Dermis blood vessel endothelial cell (primary cell): ENCODE measurements at regions not wholly inside any gene's neighbourhood (a gene's known extent, or its start where the extent isn't known, plus 50 kb on each side); places are given as distances from the start of the nearest gene placed in this dataset.
"Not testable (repeated sequence)": the region's sequence is repeated elsewhere in the genome, so short reads cannot be mapped to it uniquely, and the experiment has no call there.

ENCODE experiments used
- DNase-seq: peaks from one replicate; pipeline ENCODE4 v3.0.0; 2010

DNA sequence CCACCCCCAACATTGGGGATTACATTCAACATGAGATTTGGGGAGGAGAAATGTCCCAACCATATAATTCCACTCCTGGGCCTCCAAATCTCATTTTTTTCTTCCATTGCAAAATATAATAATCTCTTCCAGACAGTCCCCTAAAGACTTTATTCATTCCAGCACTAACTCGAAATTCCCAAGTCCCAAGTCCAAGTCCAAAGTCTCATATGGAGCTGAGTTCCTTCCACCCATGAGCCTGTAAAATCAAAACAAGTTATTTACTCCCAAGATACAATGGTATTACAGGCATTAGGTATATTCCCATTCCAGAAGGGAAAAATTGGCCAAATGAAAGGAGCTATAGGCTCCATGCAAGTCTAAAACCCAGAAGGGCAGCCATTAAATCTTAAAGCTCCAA, 56.7 kb downstream of the P2RY1 start:
- no peak for DNase-seq

DNA sequence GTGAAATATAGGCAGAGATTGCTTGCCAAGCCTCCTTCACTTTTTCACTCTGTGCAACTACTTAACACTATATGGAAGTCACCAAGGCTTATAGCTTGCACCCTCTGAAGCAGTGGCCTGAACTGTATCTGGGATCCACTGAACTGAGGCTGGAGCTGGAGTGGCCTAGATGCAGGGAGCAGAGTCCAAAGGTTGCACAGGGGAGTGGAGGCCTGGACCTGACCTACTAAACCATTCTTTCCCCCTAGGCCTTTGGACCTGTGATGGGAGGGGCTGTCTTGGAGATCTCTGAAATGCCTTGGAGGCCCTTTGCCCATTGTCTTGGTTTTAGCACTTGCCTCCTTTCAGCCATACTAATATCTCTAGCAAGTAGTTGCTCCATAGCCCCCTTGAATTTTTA, 57.5 kb downstream of the P2RY1 start:
- DNase-seq = no peak

DNA sequence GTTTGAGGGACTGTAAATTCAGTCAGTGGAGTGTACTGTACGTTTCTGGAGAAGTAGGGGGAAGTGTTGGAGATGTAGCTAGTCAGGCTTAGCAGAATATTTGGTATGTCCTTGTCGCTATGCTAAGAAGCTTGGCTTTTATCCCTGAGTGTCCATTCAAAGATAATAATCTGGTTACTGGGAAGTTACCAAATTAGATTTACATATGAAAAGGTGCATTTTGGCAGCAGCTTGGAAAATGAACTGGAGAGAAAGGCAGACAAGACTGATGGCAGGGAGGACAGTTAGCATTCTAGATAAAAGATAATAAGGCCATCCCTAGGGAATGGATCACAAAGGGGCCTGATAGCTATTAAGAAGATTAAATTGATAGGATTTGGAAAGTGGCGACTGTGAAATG, 58.7 kb downstream of the P2RY1 start:
- no peak for DNase-seq

DNA sequence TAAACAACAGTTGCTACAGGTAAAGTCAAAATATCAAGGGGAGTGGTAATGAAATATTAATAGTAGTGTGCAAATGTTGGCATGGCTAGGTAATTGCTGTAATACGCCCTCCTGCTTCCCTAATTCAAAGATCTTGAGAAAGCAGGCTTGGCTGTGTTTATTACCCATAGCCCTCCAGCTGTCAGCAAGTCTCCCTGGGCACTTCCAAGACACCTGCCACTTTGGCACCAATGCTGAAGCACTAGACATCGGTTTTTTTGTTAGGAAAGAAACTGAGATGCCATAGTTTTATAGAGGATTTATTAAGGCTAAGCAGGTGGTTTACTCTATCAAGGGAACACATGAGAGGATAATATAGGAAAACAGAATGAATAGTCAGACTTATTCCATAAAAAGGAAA, 64.4 kb downstream of the P2RY1 start:
- no peak for DNase-seq

DNA sequence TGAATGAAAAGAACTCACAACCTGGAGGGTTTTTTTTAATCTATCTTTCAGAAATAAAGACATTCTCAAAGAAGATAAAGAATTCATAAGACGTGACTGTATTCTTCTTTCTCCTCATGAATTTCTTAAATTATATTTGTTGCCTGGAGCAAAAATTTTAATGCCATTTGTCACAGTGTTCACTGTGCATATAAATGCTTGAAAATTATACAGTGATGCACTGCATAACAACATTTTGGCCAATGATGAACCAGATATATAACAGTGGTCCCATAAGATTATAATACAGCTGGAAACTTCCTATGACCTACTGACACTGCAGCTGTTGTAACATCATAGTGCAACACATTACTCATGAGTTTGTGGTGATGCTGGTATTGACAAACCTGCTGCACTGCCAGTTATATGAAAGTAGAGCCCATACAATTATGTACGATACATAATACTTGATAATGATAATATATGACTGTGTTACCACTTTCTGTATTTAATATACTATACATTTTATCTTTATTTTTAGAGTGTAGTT, 67.3 kb downstream of the P2RY1 start:
- no peak for DNase-seq

DNA sequence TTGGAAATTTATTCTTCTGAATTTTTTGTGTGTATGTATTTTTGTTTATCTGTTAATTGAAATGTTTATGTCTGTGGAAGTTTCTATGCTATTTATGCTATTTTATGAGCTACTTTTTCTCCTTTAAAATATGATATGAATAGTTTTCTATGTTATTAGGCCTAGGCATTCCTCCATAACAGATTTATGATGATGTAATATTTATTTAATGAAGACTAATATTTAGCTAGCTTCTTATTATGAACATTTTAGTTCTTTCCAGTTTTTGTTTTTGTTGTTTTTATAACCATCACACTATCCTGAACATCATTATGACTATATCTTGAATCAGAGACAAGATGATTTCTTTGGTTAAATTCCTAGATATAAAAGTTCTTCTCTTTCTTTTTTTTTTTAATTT, 70.7 kb downstream of the P2RY1 start:
- no peak for DNase-seq

DNA sequence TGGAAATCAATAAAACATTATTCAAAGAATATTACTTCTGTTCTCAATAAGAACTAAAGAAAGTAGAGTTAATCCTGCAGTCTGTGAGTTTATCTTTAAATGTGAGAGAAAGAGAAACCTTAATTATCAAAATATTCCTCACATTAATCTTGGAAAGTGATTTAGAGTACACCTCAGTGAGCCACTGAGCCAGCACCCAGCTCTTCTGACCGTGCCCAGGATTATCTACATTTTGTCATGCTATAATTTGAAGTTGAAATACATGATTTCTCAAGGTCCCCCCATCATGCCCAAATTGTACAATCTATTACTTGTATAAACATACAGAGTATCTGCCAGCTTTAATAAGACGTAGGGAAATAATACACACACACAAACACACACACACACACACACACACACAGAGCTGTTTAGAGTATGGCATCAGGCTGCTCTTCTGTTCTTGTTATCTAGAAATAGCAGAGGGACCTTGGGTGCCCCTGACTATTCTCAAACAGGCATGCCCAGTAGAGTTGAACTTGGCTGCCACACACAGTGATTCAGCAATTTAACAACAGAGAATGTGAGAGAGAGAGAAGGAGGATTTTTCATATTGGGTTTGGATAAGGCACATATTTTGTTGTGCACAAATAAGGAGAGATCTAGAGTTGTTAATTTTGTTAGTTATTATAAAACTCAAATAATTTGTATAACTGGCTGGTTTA, 74.4 kb downstream of the P2RY1 start:
- DNase-seq = no peak

DNA sequence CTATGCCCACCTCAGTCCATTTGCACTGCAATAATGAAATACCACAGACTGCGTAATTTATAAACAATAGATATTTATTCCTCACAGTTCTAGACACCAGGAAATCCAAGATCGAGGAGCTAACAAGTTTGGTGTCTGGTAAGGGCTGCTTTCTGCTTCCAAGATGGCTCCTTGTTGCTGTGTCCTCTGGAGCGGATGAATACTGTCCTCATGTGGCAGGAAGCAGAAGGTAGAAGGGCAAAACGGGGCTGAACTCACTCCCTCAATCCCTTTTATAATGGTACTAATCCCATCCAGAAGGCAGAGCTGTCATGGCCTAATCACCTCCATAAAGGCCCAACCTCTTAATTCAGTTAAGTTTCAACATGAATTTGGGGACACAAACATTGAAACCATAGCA, 75.3 kb downstream of the P2RY1 start:
- no peak for DNase-seq

DNA sequence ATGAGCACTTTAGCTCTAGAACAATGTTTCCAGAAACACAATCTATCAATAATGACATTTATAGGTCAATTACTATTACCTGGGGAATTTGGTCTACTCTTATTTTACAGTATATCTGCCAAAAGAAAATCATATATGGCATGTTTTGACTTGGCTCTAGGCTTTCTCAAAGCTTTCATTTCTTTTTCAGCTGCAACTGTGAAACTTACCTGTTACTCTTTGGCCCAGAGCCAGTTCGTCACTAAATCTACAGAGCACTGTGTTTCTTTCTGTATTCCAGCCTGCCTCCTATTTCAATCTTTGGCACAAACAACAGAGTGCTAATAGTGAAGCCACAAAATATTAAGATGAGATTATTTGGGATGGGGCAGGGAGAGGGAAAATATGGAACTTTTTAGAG, 76.0 kb downstream of the P2RY1 start:
- DNase-seq = no peak

DNA sequence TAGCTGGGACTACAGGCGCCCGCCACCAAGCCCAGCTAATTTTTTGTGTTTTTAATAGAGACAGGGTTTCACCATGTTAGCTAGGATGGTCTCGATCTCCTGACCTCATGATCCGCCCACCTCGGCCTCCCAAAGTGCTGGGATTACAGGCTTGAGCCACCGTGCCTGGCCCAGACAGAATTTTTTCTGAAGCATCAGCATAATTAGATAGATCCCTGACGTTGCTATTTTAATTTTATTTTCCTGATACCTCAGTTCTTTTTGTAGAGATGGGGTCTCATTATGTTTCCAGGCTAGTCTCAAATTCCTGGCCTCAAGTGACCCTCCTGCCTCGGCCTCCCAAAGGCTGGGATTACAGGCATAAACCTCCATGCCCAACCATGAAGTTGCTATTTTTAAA, 79.8 kb downstream of the P2RY1 start:
- DNase-seq = not testable (repeated sequence)

DNA sequence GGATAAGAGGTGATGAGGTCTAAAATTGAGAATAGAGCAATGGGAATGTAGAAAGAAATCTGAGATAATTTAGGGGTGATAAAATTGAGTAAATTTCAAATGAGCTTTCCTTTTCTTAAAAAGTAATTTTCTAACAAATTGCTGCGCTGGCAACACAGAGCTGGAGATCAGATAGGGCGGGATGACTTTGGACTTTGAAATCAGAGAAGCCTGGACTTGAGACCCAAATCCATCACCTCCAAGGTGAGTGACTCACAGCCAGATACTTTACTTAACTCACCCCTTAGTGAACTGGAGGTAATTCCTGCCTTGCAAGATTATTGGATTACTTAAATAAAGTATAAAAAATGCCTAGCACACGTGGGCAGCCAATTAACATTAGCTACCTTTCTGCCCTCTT, 80.8 kb downstream of the P2RY1 start:
- DNase-seq = no peak

DNA sequence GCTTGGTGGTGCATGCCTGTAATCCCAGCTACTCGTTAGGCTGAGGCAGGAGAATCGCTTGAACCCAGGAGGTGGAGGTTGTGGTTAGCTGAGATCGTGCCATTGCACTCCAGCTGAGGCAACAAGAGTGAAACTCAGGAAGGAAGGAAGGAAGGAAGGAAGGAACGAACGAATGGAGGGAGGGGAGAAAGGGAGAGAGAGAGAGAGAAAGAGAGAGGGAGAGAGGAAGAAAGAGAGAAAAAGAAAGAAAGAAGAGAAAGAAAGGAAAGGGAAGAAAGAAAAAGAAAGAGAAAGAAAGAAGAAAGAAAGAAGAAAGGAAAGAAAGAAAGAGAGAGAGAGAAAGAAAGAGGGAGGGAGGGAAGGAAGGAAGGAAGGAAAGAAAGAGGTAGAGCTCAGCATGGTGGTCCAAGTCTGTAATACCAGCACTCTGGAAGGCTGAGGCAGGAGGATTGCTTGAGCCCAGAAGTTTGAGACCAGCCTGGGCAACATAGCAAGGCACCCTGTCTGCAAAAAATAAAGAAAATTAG, 81.9 kb downstream of the P2RY1 start:
- DNase-seq = no peak

DNA sequence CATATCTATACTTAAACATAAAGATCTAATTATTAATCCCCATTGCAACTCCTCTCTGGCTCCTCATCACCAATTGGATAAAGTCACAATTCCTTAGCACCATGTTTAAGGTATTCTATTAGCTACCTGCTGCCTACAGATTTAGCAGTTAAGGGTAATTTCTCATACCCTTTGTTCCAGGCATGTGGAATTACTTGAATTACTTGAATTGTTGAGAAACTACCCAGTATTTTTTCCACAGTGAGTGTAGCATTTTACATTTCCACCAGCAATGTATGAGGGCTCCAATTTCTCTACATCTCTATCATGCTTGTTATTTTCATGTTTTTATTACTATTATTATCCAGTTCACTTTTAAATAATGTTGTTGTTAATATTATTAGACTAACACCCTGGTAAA, 86.4 kb downstream of the P2RY1 start:
- DNase-seq = no peak

DNA sequence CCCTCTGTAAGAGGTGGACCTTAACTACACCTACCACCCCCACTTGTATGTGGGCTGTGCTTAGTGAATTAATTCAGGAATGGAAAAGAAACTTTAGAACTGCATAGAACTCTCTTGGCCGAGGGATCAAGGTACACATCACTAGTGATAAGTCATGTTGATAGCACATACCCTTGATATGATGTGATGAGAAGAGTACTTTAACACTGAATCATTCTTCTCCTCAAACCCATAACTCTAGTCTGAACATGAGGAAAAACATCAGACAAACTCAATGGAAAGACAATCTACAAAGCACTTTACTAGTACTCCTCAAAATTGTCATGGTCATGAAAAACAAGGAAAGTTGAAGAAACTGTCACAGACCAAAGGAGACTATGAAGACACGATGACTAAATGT, 87.6 kb downstream of the P2RY1 start:
- no peak for DNase-seq

DNA sequence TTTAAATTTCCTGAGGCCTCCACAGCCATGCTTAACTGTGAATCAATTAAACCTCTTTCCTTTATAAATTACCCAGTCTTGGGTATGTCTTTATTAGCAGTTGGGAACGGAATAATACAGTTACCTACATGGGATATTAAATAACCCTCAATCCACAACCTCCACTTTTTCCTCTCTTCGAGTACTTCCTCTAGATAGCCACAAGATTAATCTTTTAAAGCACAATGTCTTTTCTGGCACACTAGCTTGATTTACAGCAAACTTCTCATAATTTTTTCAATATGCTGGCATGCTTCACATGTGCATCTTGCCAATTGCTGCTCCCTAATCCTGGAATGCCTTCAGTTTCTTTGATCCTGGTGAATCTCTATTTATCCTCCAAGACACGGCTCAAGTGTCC, 92.2 kb downstream of the P2RY1 start:
- no peak for DNase-seq

DNA sequence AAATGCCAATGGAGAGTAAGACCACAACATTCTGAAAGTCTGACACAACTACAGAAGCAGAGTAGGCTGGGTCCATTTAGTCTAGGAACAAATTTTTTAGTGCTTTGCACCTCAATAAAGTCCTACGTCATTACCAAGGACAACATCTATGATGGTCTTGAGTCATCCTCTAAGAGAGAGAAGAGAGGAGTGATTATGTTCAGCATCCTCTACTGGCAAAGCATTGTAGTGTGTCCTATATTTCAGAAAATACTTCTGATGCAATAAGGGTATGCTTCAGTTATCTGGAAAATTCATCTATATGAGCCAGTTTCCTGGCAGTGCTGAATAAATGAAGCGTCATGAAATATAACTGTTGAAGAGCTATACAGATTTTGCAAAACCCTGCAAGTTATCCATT, 95.6 kb downstream of the P2RY1 start:
- DNase-seq = no peak

DNA sequence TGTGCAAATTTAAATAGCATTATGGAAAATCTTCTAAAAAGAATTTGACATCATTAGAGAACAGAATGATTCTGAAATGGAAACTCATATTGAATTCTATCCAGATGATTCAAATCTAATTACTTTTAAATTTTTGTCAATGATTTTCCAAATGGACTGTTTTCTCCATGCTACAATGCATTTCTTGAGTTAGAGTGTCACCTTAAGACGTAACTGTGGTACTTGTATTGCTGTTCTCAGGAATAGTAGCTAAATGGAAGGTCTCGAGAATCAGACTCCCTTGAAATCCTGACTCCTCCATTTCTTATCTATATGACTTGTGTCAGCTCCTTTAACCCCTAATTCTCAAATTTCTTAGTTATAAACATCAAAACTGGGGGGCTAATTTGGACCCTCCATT, 102.3 kb downstream of the P2RY1 start:
- DNase-seq = no peak

DNA sequence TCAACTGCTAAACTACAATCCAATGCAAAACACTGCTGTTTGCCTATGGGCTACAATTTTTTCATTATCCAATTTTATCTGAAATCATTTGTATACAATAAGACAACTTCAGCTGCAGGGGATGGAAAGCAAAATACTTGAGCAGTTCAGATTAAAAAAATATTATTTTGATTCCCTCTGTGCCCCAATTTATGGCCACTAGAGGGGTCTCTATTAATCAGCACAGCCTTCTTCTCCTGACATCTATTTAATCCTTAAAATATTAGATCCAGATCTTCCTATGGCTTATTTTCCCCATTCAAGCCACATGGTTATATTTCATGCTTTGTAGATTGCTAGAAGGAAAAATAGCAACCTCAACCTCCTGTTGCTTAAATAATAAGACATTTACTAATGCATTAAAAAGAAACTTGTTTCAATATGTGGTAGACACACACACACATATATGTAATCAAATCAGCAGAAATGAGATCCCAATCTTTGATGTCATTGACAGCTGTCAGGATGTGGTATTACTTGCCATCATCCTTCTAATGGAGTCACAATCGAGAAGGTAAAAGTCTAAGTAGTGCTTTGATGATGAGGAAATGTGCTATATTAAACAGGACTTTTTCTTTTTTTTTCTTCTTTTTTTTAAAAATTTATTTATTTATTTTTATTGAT, 104.2 kb downstream of the P2RY1 start:
- DNase-seq = no peak

DNA sequence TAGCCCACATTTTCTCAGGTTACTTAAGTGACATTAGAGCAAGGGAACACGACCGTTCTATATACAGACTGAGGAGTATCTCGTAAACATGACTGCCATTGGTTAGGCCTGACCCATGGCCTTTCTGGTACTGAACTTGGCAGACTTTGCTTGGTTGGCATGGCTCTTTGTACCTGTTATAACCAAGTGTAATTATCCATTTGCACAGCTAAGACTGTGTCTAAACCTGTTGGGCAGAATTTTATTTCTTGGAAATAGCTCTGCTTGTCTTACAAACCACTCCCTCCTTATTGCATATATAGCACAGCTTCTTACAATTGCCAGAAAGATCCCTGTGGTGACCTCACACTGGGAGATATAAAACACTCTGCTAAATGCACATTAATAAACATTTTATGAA, 106.9 kb downstream of the P2RY1 start:
- DNase-seq = no peak

DNA sequence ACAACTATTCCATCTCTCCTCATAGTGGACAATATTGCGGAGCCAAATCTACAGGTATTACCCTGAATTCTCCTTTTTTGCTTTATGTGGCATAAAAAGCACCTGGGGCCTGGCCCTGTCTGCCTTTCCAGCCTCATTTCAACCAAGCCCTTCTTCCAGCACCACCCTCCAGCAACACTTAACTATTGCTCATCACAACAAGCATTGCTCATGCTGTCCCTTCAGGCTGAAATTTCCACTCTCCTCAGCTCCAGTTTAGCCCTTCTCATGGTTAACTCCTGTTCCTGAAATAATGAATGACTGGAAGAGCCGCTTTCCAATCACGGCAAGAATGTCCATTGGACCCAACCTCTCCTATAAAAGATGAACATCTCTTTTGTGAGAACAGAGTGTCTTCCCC, 107.4 kb downstream of the P2RY1 start:
- no peak for DNase-seq

DNA sequence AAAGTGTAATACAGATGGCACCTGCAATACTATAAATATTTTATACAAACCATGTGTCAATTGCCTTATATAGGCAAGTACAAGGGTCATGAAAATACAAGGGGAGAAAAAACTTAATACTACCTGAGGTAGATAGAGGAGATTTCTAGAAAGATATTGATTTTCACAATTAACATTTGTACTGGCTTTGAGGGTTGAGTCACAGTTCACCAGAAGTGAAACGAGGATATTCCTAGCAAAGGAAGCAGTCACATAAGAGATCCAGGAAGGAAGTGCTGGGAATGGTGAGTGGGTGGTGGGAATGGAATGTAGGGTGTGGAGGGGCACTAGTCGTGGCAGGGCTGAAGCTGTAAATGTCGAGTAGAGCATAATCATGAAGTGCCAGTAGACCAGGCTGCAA, 108.7 kb downstream of the P2RY1 start:
- peak; percentile 67 for DNase-seq

DNA sequence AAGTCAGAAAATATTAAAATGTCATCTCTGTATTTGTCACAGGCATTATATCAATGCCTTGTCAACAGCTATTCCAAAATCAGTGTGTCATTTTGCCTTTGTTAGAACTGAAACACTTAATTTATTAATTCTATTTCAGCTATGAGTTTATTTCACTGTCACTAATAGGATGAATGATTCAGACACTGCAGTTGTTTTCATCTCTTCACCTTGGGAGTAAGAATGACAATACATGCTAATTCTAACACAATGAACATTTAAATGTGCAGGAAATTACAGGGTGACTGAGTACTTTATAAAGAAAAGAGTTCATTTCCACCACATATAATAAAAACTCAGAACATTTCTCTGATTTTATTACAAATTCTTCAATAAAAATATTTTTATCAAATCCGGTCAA, 109.7 kb downstream of the P2RY1 start:
- DNase-seq = peak; percentile 53

DNA sequence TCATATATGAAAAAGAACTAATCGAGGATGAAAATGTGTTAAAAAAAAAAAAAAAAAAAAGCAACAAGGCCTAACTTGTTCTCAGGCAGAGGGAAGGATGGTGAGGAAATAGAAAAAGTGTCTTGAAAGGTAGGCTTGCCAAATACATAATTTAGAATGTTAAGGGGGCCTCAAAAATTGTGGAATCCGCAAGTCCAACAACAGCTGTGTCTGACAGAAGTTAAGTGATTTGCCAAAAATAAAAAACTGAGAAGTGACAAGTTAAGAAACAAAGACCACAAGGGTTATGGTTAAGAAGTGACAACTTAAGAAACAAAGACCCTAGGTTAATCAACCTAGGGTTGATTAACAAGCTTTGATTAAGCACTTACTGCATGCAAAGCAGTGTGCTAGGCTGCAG, 110.6 kb downstream of the P2RY1 start:
- DNase-seq = no peak

DNA sequence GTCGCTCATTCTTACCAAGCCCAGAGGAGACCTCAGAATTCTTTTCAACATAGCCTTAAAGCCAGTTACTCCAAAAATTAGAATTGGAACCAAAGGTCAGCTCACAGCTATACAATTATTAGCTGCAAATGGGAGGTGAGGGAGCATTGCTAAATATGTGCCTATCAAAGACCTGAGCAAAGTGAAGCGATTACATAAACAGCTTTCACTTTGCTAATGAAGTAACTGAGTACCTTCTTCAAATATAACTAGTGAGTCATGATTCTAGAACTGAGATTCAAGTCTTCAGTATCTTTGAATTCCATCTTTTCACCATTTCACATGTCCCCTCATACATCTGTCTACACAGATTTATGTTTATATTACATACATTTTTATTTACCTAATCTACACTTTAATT, 122.6 kb downstream of the P2RY1 start:
- DNase-seq = no peak
